EL (cell line): ENCODE measurements at regions not wholly inside any gene's neighbourhood (a gene's known extent, or its start where the extent isn't known, plus 50 kb on each side); places are given as distances from the start of the nearest gene placed in this dataset.
A peak's percentile ranks its signal among the peaks of the same experiment; 100 is the strongest.

Experiments used
- DNase-seq: peaks from one replicate; pipeline ENCODE4 v3.0.0-alpha.2; 2016

- no peak for DNase-seq
Observed at GRCh38 chr2:12267042-12267441, 449.7 kb upstream of the TRIB2 start.

DNA sequence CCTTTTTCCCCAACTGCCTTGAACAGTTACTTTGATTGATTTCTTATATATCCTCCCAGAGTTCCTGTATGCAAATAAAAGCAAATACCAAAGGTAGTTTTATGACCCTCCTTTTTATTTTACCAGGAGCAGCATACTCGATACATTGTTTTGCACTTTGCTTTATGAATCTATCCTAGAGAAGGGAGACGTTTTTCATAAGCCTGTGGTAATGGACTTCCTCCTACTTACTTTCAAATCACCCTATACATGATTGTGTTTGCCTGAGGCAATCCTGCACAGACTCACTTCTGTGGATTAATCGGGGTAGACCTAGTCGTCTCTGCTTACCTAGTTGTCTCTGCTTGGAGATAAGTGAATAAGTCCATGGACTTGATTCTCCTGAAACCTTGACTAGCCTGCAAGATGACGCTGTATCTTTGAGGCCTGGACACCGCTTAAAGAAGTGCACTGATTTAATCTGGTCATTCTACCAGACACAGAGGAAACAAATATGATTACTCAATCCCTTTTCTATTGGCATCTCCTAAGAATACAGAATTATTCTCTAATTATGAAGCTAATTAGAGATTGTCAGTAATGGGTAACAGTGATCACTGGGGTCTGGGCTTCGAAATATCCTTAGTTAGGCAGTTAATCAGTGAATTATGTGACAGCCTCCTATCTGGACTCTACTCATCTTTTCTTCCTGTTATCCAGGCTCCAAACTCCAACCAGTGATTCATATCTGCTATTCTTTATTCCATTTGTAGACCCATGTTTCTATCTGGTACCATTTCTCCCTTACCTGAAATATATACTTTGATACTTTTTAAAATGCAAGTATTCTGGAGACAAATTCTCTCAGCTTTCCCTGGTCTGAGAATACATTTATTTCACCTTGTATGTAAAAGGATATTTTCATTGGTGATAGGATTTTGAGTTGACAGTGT, 447.4 kb upstream of the TRIB2 start:
- DNase-seq, result no peak

DNA sequence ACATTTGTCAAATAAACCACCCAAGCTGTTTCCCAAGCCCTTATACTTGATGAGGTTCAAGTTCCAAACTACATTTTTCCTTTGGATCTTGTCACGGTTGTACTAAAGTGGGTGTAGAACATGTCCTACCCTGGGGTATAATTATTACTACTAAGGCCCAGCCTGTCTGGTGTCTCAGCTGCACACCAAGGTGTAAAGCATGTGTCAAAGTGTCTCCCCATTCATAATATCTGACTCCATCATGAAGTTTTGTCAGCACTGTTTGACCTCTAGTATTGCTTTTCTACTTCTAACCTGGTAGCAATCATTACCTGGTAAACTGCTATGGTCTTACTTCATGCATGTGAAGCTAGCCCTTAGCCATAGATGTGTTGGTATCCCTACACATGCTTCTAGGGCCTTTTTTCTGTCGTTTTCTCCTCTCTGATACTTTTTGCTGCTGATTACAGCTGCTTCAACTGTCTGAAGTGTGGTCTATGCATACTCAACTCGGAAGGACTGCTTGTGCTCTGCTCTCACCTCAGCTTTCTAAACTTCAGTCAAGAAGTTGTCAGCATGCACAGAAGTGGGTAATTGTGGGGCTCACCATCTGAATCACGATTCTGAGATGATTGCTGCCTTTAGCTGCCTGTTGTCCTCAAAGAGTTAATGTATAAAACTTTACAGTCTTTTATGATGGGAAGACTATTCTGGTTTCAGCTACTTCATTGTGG, 445.7 kb upstream of the TRIB2 start:
- DNase-seq, result no peak

- no peak for DNase-seq
Observed at GRCh38 chr2:12271589-12271984, 445.1 kb upstream of the TRIB2 start.

DNA sequence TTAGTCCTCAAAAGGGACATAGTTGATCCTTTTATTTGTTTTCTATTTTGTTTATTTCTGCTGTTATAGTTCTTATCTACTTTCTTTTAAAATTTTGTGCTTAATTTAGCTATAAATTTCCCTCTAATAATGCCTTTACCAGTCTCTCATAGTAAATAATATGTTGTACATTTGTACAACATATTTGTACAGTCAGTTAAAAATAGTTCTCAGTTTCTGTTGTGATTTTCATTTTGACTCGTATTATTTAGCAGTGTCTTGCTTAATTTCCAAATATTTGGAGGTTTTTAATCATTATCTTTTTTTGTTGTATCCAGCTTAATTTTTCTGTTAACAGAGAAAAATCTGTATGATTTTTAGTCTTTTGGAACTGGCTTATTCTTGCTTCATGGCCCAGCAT, 443.6 kb upstream of the TRIB2 start:
- DNase-seq, result no peak

DNA sequence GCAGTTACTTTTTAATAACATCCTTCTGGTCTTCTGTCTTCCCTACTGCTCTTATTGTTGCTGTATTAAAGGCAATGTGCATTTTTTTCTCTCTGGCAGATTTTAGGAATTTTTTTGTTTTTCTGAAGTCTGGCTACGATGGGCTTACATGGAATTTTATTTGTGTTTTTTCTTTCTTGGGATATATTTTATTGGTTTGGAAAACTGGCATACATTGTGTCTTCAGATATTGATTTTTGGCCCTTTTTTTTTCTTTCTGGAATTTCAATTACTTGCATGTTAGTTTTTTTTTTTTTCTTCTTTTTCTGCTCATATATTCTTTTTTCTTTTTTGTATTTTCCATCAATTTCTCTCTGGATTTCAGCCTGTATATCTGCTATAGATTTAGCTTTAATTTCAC, 442.1 kb upstream of the TRIB2 start:
- no peak for DNase-seq

DNA sequence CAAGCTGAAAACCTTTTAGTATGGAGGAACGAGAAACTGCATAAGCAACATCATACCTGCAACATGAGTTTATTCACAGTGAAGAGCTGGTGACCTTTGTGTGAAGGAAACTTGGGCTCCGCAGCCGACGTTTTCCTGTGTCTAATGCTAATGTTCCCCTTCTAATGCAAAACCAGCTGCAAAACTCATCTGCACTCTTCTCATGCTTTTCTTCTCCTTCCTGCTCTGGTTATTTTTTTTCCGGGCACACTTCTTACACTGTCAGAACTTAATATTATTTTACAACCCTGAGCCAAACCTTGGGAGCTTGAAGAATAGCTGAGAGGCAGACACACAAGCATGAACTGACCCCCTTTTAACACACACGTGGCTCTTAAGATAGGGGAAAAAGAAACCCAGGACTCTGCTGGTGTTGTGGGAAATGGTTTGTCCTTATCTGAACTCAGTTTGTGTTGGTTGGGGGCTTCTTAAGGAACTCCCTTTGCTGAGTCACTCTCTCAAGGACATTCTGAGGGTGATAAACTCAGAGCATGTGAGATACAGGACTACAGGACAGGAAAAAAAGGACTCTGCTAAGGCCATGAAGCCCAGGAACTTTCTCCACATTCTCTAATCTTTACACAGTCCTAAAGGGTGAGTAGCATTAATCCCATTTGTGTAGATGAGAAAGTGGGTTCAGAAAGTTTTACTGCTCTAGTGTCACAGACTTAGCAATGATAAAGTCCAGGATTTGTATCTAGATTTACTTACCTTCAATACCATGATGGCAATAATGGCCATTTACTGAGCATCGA, 439.3 kb upstream of the TRIB2 start:
- DNase-seq, result no peak

- no peak for DNase-seq
Observed at GRCh38 chr2:12278217-12278750, 438.5 kb upstream of the TRIB2 start.

GRCh38 chr2:12282780-12283695, 433.7 kb upstream of the TRIB2 start:
- no peak for DNase-seq

- no peak for DNase-seq
Observed at GRCh38 chr2:12284037-12284436, 432.7 kb upstream of the TRIB2 start.

GRCh38 chr2:12284487-12284886, 432.2 kb upstream of the TRIB2 start:
- peak; percentile 12 for DNase-seq

- no peak for DNase-seq
Observed at GRCh38 chr2:12286347-12286746, 430.4 kb upstream of the TRIB2 start.

DNA sequence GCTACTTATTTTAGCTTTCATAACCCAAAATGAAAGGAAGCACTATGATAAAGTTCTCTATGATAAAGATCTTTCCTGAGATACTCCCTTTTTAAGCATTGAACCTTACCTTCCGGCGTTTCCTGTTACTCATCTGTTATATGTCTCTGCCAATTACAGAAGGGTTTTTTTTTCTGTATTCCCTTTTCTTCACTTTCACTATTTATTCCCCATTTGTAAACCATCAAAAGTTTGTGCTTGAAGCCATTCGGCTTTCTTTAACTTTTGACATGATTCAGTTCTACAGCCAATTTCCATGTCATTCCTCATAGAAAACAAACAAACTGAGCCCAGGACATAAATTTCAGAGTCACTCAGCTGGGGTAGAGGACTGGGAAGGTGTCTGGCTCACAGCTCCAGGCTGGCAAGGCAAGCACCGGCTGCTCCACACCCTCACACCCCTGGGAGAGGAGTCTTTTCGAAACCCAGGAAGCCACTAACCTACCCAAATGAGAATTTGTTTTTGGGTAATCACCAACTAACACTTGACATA, 429.4 kb upstream of the TRIB2 start:
- peak; percentile 44 for DNase-seq

GRCh38 chr2:12288048-12288447, 428.7 kb upstream of the TRIB2 start:
- no peak for DNase-seq

- DNase-seq, result no peak
Observed at GRCh38 chr2:12289120-12289802, 427.5 kb upstream of the TRIB2 start.

GRCh38 chr2:12291303-12291702, 425.4 kb upstream of the TRIB2 start:
- DNase-seq, result no peak

DNA sequence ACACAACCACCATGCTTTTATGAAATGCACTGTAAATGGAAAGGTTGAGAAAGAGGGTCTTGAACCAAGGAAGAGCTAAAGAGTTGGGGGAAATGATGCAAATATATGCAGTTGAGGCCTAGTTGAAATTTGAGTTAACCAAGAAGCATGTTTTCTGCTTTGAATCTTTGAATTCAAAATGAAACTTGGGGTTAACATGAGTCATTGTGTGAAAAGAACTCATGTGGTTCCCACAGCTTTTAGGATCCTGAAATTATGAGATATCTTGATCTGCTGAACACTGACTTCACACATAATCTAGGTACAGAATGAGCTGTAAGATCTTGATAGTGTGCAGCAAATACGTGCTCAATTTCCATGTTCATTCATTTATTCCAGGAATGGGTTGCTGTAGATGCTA, 422.9 kb upstream of the TRIB2 start:
- DNase-seq, result no peak

DNA sequence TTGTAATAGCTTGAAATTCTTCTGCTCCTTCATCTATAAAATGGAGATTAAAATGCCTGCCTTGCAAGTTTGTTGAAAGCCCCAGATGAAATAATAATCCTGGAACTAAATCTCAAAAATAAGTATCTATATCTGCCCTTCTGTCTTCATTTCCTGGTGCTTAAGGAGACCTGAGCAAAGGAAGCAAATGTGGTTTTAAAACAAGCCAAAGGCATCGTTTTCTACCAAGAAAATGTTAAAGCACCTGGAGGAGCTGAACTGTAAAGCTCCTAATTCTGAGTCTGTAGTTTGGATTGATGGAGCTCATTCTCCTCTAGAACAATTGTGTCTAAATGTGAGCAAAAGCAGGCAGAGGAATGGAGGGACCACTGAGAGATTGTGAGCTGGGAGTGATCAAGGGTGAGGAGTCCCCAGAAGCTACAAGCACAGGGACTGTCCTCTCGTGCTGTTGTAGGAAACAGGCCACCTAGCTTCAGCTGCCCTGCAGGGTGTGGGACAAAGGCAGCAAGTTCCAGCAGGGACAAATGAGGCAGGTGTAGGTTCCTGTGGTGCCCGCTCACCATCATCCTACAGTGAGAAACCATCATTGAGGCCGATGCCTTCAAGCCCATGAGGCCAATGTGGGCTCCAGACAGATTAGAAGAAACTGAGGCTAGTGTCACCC, 420.7 kb upstream of the TRIB2 start:
- no peak for DNase-seq

DNA sequence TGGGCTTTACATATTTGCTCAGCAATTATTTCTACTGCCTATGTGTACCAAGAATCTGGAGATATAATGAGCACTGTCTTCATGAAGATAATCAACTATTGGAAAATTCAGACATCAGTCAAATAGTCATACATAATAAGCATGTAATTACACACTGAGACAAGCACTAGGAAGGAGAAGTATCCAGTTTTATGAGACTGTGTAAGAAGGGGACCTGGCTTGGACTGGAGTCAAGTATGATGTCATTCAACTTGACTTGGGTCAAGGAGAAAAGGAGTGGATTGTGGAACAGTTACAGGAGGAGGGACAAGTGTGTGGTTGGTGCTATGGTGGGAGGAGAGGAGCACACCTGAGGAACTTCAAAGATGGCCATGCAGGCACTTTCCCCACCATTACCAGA, 419.8 kb upstream of the TRIB2 start:
- DNase-seq, result no peak

DNA sequence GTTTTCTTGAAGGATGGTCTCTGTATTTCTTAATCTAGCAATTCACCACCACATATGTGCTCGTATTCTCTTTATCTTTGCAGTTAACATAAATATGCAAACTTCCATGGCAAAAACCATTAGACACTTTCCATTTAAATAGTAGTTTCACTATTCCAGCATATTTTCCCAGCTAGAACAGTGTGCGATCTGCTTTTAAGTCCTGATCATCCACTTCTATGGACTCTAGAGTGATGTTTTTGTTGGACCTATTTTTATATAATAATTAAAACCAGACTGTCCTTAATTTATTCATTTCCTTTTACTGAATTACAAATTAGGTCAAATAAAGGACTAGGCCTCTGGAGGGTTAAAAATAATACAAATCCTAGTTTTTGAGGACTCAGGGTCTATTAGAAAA, 418.4 kb upstream of the TRIB2 start:
- DNase-seq, result no peak

- no peak for DNase-seq
Observed at GRCh38 chr2:12299431-12299830, 417.3 kb upstream of the TRIB2 start.
